ENCODE measurements at regions not wholly inside any gene's neighbourhood (a gene's known extent, or its start where the extent isn't known, plus 50 kb on each side); places are given as distances from the start of the nearest gene placed in this dataset.

GRCh38 chr14:87161502-87161901 is 831.5 kb downstream of the GALC start:
- H3K27ac ChIP-seq (ENCODE audit: insufficient read depth in 1 of 2, low read depth in 1 of 2, low read length in 2 of 2, poor library complexity in 1 of 2, severe bottlenecking in 2 of 2): no peak overlapping the region
- no peaks in the 10 kb centered on the region for H3K4me1 ChIP-seq (ENCODE audit: control extremely low read depth in 1 of 4, control insufficient read depth in 4 of 4, insufficient read depth in 4 of 4, low read length in 3 of 4)
- 82% methylated on average over 2 of the region's 4 CpGs for WGBS (ENCODE audit: insufficient coverage)
- H3K36me3 ChIP-seq (ENCODE audit: control insufficient read depth in 4 of 4, insufficient read depth in 4 of 4, low read length in 3 of 4): no peaks in the 10 kb centered on the region
- CTCF ChIA-PET: no interaction called here
- POLR2A ChIA-PET: no interaction called here
- H3K4me3 ChIP-seq (ENCODE audit: control insufficient read depth in 1 of 7, extremely low read depth in 1 of 7, insufficient read depth in 4 of 7, low read depth in 2 of 7, low read length in 6 of 7): no peak overlapping the region
- no peak for DNase-seq
- H3K27me3 ChIP-seq (replicated peaks in 2 of 5; ENCODE audit: control insufficient read depth in 4 of 5, insufficient read depth in 5 of 5, low read length in 4 of 5): no peaks in the 10 kb centered on the region
- no peaks in the 10 kb centered on the region for H3K9me3 ChIP-seq (ENCODE audit: control extremely low read depth in 1 of 5, control insufficient read depth in 4 of 5, insufficient read depth in 2 of 5, low read depth in 1 of 5, low read length in 4 of 5)

- WGBS (ENCODE audit: insufficient coverage): 92% methylated on average over 1 of the region's 2 CpGs
- no peak for DNase-seq
- Histone ChIP-seq H3K9me3 (ENCODE audit: control extremely low read depth in 1 of 5, control insufficient read depth in 4 of 5, insufficient read depth in 2 of 5, low read depth in 1 of 5, low read length in 4 of 5) (no peaks in the 10 kb centered on the region), H3K27ac (ENCODE audit: insufficient read depth in 1 of 2, low read depth in 1 of 2, low read length in 2 of 2, poor library complexity in 1 of 2, severe bottlenecking in 2 of 2) (no peak overlapping the region), H3K4me1 (ENCODE audit: control extremely low read depth in 1 of 4, control insufficient read depth in 4 of 4, insufficient read depth in 4 of 4, low read length in 3 of 4) (no peaks in the 10 kb centered on the region), H3K36me3 (ENCODE audit: control insufficient read depth in 4 of 4, insufficient read depth in 4 of 4, low read length in 3 of 4) (no peaks in the 10 kb centered on the region), H3K27me3 (replicated peaks in 2 of 5; ENCODE audit: control insufficient read depth in 4 of 5, insufficient read depth in 5 of 5, low read length in 4 of 5) (no peaks in the 10 kb centered on the region), H3K4me3 (ENCODE audit: control insufficient read depth in 1 of 7, extremely low read depth in 1 of 7, insufficient read depth in 4 of 7, low read depth in 2 of 7, low read length in 6 of 7) (no peak overlapping the region)
- ChIA-PET POLR2A (no interaction called here), CTCF (no interaction called here)
Measured at GRCh38 chr14:87160989-87161388, 832.0 kb downstream of the GALC start.

- Histone ChIP-seq H3K27me3 (replicated peaks in 2 of 5; ENCODE audit: control insufficient read depth in 4 of 5, insufficient read depth in 5 of 5, low read length in 4 of 5) (no peaks in the 10 kb centered on the region), H3K9me3 (ENCODE audit: control extremely low read depth in 1 of 5, control insufficient read depth in 4 of 5, insufficient read depth in 2 of 5, low read depth in 1 of 5, low read length in 4 of 5) (no peaks in the 10 kb centered on the region), H3K36me3 (ENCODE audit: control insufficient read depth in 4 of 4, insufficient read depth in 4 of 4, low read length in 3 of 4) (no peaks in the 10 kb centered on the region), H3K4me1 (ENCODE audit: control extremely low read depth in 1 of 4, control insufficient read depth in 4 of 4, insufficient read depth in 4 of 4, low read length in 3 of 4) (no peaks in the 10 kb centered on the region), H3K27ac (ENCODE audit: insufficient read depth in 1 of 2, low read depth in 1 of 2, low read length in 2 of 2, poor library complexity in 1 of 2, severe bottlenecking in 2 of 2) (no peak overlapping the region), H3K4me3 (ENCODE audit: control insufficient read depth in 1 of 7, extremely low read depth in 1 of 7, insufficient read depth in 4 of 7, low read depth in 2 of 7, low read length in 6 of 7) (no peak overlapping the region)
- POLR2A ChIA-PET: no interaction called here
- CTCF ChIA-PET: no interaction called here
- DNase-seq: no peak
- no CpG with 5 or more reads among the region's 5 CpGs for WGBS (ENCODE audit: insufficient coverage)
Measured at GRCh38 chr14:87158283-87158682, 834.7 kb downstream of the GALC start.

GRCh38 chr14:87156878-87157277 is 836.1 kb downstream of the GALC start:
- H3K36me3 ChIP-seq (ENCODE audit: control insufficient read depth in 4 of 4, insufficient read depth in 4 of 4, low read length in 3 of 4): no peaks in the 10 kb centered on the region
- H3K4me3 ChIP-seq (ENCODE audit: control insufficient read depth in 1 of 7, extremely low read depth in 1 of 7, insufficient read depth in 4 of 7, low read depth in 2 of 7, low read length in 6 of 7): no peak overlapping the region
- H3K9me3 ChIP-seq (ENCODE audit: control extremely low read depth in 1 of 5, control insufficient read depth in 4 of 5, insufficient read depth in 2 of 5, low read depth in 1 of 5, low read length in 4 of 5): no peaks in the 10 kb centered on the region
- DNase-seq: no peak
- H3K4me1 ChIP-seq (ENCODE audit: control extremely low read depth in 1 of 4, control insufficient read depth in 4 of 4, insufficient read depth in 4 of 4, low read length in 3 of 4): no peaks in the 10 kb centered on the region
- ChIA-PET CTCF (no interaction called here), POLR2A (no interaction called here)
- no peaks in the 10 kb centered on the region for H3K27me3 ChIP-seq (replicated peaks in 2 of 5; ENCODE audit: control insufficient read depth in 4 of 5, insufficient read depth in 5 of 5, low read length in 4 of 5)
- H3K27ac ChIP-seq (ENCODE audit: insufficient read depth in 1 of 2, low read depth in 1 of 2, low read length in 2 of 2, poor library complexity in 1 of 2, severe bottlenecking in 2 of 2): no peak overlapping the region

GRCh38 chr14:87155856-87156488 is 837.0 kb downstream of the GALC start:
- H3K9me3 ChIP-seq (ENCODE audit: control extremely low read depth in 1 of 5, control insufficient read depth in 4 of 5, insufficient read depth in 2 of 5, low read depth in 1 of 5, low read length in 4 of 5): no peaks in the 10 kb centered on the region
- DNase-seq: no peak
- H3K36me3 ChIP-seq (ENCODE audit: control insufficient read depth in 4 of 4, insufficient read depth in 4 of 4, low read length in 3 of 4): no peaks in the 10 kb centered on the region
- H3K27me3 ChIP-seq (replicated peaks in 2 of 5; ENCODE audit: control insufficient read depth in 4 of 5, insufficient read depth in 5 of 5, low read length in 4 of 5): no peaks in the 10 kb centered on the region
- no peaks in the 10 kb centered on the region for H3K4me1 ChIP-seq (ENCODE audit: control extremely low read depth in 1 of 4, control insufficient read depth in 4 of 4, insufficient read depth in 4 of 4, low read length in 3 of 4)
- no peak overlapping the region for H3K4me3 ChIP-seq (ENCODE audit: control insufficient read depth in 1 of 7, extremely low read depth in 1 of 7, insufficient read depth in 4 of 7, low read depth in 2 of 7, low read length in 6 of 7)
- POLR2A ChIA-PET: no interaction called here
- no peak overlapping the region for H3K27ac ChIP-seq (ENCODE audit: insufficient read depth in 1 of 2, low read depth in 1 of 2, low read length in 2 of 2, poor library complexity in 1 of 2, severe bottlenecking in 2 of 2)
- 71% methylated on average over 1 of the region's 1 CpG for WGBS (ENCODE audit: insufficient coverage)
- CTCF ChIA-PET: no interaction called here

- ChIA-PET POLR2A (no interaction called here), CTCF (no interaction called here)
- no peak for DNase-seq
Measured at GRCh38 chr14:87153901-87154300, 839.1 kb downstream of the GALC start.

GRCh38 chr14:87153391-87153790 is 839.6 kb downstream of the GALC start:
- no peaks in the 10 kb centered on the region for H3K36me3 ChIP-seq (ENCODE audit: control insufficient read depth in 4 of 4, insufficient read depth in 4 of 4, low read length in 3 of 4)
- no peak for DNase-seq
- H3K4me1 ChIP-seq (ENCODE audit: control extremely low read depth in 1 of 4, control insufficient read depth in 4 of 4, insufficient read depth in 4 of 4, low read length in 3 of 4): no peaks in the 10 kb centered on the region
- WGBS (ENCODE audit: insufficient coverage): no CpG with 5 or more reads among the region's 2 CpGs
- no peak overlapping the region for H3K27ac ChIP-seq (ENCODE audit: insufficient read depth in 1 of 2, low read depth in 1 of 2, low read length in 2 of 2, poor library complexity in 1 of 2, severe bottlenecking in 2 of 2)
- ChIA-PET CTCF (no interaction called here), POLR2A (no interaction called here)
- no peaks in the 10 kb centered on the region for H3K27me3 ChIP-seq (replicated peaks in 2 of 5; ENCODE audit: control insufficient read depth in 4 of 5, insufficient read depth in 5 of 5, low read length in 4 of 5)
- H3K9me3 ChIP-seq (ENCODE audit: control extremely low read depth in 1 of 5, control insufficient read depth in 4 of 5, insufficient read depth in 2 of 5, low read depth in 1 of 5, low read length in 4 of 5): no peaks in the 10 kb centered on the region
- H3K4me3 ChIP-seq (ENCODE audit: control insufficient read depth in 1 of 7, extremely low read depth in 1 of 7, insufficient read depth in 4 of 7, low read depth in 2 of 7, low read length in 6 of 7): no peak overlapping the region

More at GRCh38 chr14:87153901-87154300, 839.1 kb downstream of the GALC start:
- no CpG with 5 or more reads among the region's 4 CpGs for WGBS (ENCODE audit: insufficient coverage)
- Histone ChIP-seq H3K27ac (ENCODE audit: insufficient read depth in 1 of 2, low read depth in 1 of 2, low read length in 2 of 2, poor library complexity in 1 of 2, severe bottlenecking in 2 of 2) (no peak overlapping the region), H3K4me1 (ENCODE audit: control extremely low read depth in 1 of 4, control insufficient read depth in 4 of 4, insufficient read depth in 4 of 4, low read length in 3 of 4) (no peaks in the 10 kb centered on the region), H3K4me3 (ENCODE audit: control insufficient read depth in 1 of 7, extremely low read depth in 1 of 7, insufficient read depth in 4 of 7, low read depth in 2 of 7, low read length in 6 of 7) (no peak overlapping the region), H3K27me3 (replicated peaks in 2 of 5; ENCODE audit: control insufficient read depth in 4 of 5, insufficient read depth in 5 of 5, low read length in 4 of 5) (no peaks in the 10 kb centered on the region), H3K9me3 (ENCODE audit: control extremely low read depth in 1 of 5, control insufficient read depth in 4 of 5, insufficient read depth in 2 of 5, low read depth in 1 of 5, low read length in 4 of 5) (no peaks in the 10 kb centered on the region), H3K36me3 (ENCODE audit: control insufficient read depth in 4 of 4, insufficient read depth in 4 of 4, low read length in 3 of 4) (no peaks in the 10 kb centered on the region)

Data from common myeloid progenitor, CD34-positive (primary cell).